CD4-positive, alpha-beta T cell (primary cell): ENCODE measurements at regions not wholly inside any gene's neighbourhood (a gene's known extent, or its start where the extent isn't known, plus 50 kb on each side); places are given as distances from the start of the nearest gene placed in this dataset.

Experiments used
- ATAC-seq: fragments of 200-7000 bp; cut with Tn5 transposase; one replicate; pipeline ENCODE4 v1.10.0; 2022; ENCODE audit warnings: mild to moderate bottlenecking; ENCODE audit not compliant: poor library complexity
- CTCF ChIA-PET: fragments of 350-600 bp; sonication (Branson Sonifier 250); formaldehyde crosslinking; loops from one replicate; lab custom pipeline; 2021; ENCODE audit warnings: antibody characterized with exemption, inconsistent platforms; lab: Charles Lee
- POLR2A ChIA-PET: fragments of 350-600 bp; sonication (Branson Sonifier 250); formaldehyde crosslinking; loops from one replicate; lab custom pipeline; 2021; ENCODE audit warnings: antibody characterized with exemption, inconsistent platforms; lab: Charles Lee
- DNase-seq, 14 experiments: peaks; one replicate each; pipeline ENCODE4 v3.0.0-alpha.2; 2013 to 2020; ENCODE audit warnings: mixed read lengths in 2 of 14
- H3K27ac ChIP-seq, 2 donors: one replicate each; pipeline versions ENCODE4 v1.5.1 to v1.7.0; 2013; ENCODE audit warnings: low read length in 2 of 2, low read depth in 1 of 2, mild to moderate bottlenecking in 1 of 2
- H3K27me3 ChIP-seq, 2 experiments: 1 replicate in 1 of 2; 2 replicates in 1 of 2; pipeline versions ENCODE4 v1.6.1 to v1.7.0; 2013; ENCODE audit warnings: low read length in 2 of 2, control low read depth in 1 of 2, mild to moderate bottlenecking in 1 of 2, moderate library complexity in 1 of 2; ENCODE audit not compliant: insufficient read depth in 2 of 2, control insufficient read depth in 1 of 2
- H3K36me3 ChIP-seq: one replicate; pipeline ENCODE4 v1.6.1; 2013; ENCODE audit warnings: low read length, control low read depth; ENCODE audit not compliant: insufficient read depth
- H3K4me1 ChIP-seq: one replicate; pipeline ENCODE4 v1.6.1; 2013; ENCODE audit warnings: low read length, control low read depth; ENCODE audit not compliant: insufficient read depth
- H3K4me3 ChIP-seq: one replicate; pipeline ENCODE4 v1.5.1; 2013; ENCODE audit warnings: mild to moderate bottlenecking, low read length, moderate library complexity
- H3K9me3 ChIP-seq, 2 experiments: 1 replicate in 1 of 2; 2 replicates in 1 of 2; pipeline versions ENCODE4 v1.6.1 to v1.7.0; 2013; ENCODE audit warnings: low read length in 2 of 2, mild to moderate bottlenecking in 2 of 2, control low read depth in 1 of 2, moderate library complexity in 1 of 2; ENCODE audit not compliant: control insufficient read depth in 1 of 2, insufficient read depth in 1 of 2
- H3K27ac Mint-ChIP-seq: one replicate; pipeline ENCODE4 v1.8.0; 2020; ENCODE audit warnings: mixed read lengths
- H3K27me3 Mint-ChIP-seq: one replicate; pipeline ENCODE4 v1.8.0; 2021; ENCODE audit warnings: mixed read lengths
- H3K36me3 Mint-ChIP-seq: one replicate; pipeline ENCODE4 v1.8.0; 2021; ENCODE audit warnings: low read depth, mixed read lengths
- H3K4me1 Mint-ChIP-seq: one replicate; pipeline ENCODE4 v1.8.0; 2021; ENCODE audit warnings: low read depth, mixed read lengths
- H3K4me3 Mint-ChIP-seq: one replicate; pipeline ENCODE4 v1.8.0; 2020; ENCODE audit warnings: mild to moderate bottlenecking, mixed read lengths
- H3K9me3 Mint-ChIP-seq: one replicate; pipeline ENCODE4 v1.8.0; 2020; ENCODE audit warnings: mixed read lengths
- CTCF ChIP-seq: fragments of 200-600 bp; IDR thresholded peaks from one replicate; pipeline ENCODE4 v1.8.0; 2022; ENCODE audit warnings: antibody characterized with exemption, mild to moderate bottlenecking
- intact Hi-C, 2 experiments: fragments of 100-400 bp; cut with DNase I in 1 of 2; cut with micrococcal nuclease in 1 of 2; formaldehyde crosslinking; loops; one replicate each; pipeline versions ENCODE4 v1.15.1 to v1.9.0; 2023 to 2025; cut with DNase I, micrococcal nuclease

GRCh38 chr2:122100346-122100745 lies 344.9 kb downstream of the TSN start:
- Histone ChIP-seq H3K27ac (no peak overlapping the region), H3K36me3 (no peaks in the 10 kb centered on the region), H3K4me3 (no peak overlapping the region), H3K4me1 (no peaks in the 10 kb centered on the region), H3K27me3 (peaks cover 0 to 6% of the 10 kb centered on the region in 2 experiments), H3K9me3 (no peaks in the 10 kb centered on the region)
- peaks cover 2% of the 10 kb centered on the region for H3K27me3 Mint-ChIP-seq
- no peak overlapping the region for H3K27ac Mint-ChIP-seq
- no peak overlapping the region for H3K4me3 Mint-ChIP-seq
- TF ChIP-seq CTCF: no peak
- no peaks in the 10 kb centered on the region for H3K4me1 Mint-ChIP-seq
- CTCF ChIA-PET: no interaction called here
- no peaks in the 10 kb centered on the region for H3K9me3 Mint-ChIP-seq
- no peak for ATAC-seq
- intact Hi-C loops: no loop called here
- POLR2A ChIA-PET: no interaction called here
- H3K36me3 Mint-ChIP-seq: no peaks in the 10 kb centered on the region
- DNase-seq: no peak

- H3K4me1 ChIP-seq: no peaks in the 10 kb centered on the region
- intact Hi-C loops: no loop called here
- Mint-ChIP-seq H3K9me3 (no peaks in the 10 kb centered on the region), H3K4me1 (no peaks in the 10 kb centered on the region), H3K4me3 (no peak overlapping the region), H3K27me3 (no peaks in the 10 kb centered on the region), H3K27ac (no peak overlapping the region), H3K36me3 (no peaks in the 10 kb centered on the region)
- no peak overlapping the region for H3K27ac ChIP-seq
- H3K36me3 ChIP-seq: no peaks in the 10 kb centered on the region
- ChIA-PET CTCF (no interaction called here), POLR2A (no interaction called here)
- peaks cover 0 to 6% of the 10 kb centered on the region in 2 experiments for H3K27me3 ChIP-seq
- H3K9me3 ChIP-seq: no peaks in the 10 kb centered on the region
- TF ChIP-seq CTCF: no peak
- DNase-seq (no peak), ATAC-seq (no peak)
- H3K4me3 ChIP-seq: no peak overlapping the region
These were observed 345.3 kb downstream of the TSN start for GRCh38 chr2:122100756-122101155.

- TF ChIP-seq CTCF: no peak
- ChIA-PET POLR2A (no interaction called here), CTCF (no interaction called here)
- Mint-ChIP-seq H3K4me1 (no peaks in the 10 kb centered on the region), H3K9me3 (no peaks in the 10 kb centered on the region), H3K27ac (no peak overlapping the region), H3K4me3 (no peak overlapping the region), H3K27me3 (no peaks in the 10 kb centered on the region), H3K36me3 (no peaks in the 10 kb centered on the region)
- Histone ChIP-seq H3K4me1 (no peaks in the 10 kb centered on the region), H3K9me3 (no peaks in the 10 kb centered on the region), H3K36me3 (no peaks in the 10 kb centered on the region), H3K4me3 (no peak overlapping the region), H3K27me3 (peaks cover 0 to 6% of the 10 kb centered on the region in 2 experiments), H3K27ac (no peak overlapping the region)
- no peak for DNase-seq
- intact Hi-C loops: no loop called here
- no peak for ATAC-seq
These were observed 345.9 kb downstream of the TSN start for GRCh38 chr2:122101319-122101718.
